Body of pancreas (tissue), 4 donors: ENCODE measurements at regions not wholly inside any gene's neighbourhood (a gene's known extent, or its start where the extent isn't known, plus 50 kb on each side); places are given as distances from the start of the nearest gene placed in this dataset.
"Not testable (repeated sequence)": the region's sequence is repeated elsewhere in the genome, so short reads cannot be mapped to it uniquely, and the experiment has no call there.

ENCODE experiments used
- POLR2A ChIP-seq, 3 donors: fragments of 450-650 bp; IDR thresholded peaks; one replicate each; pipeline ENCODE4 v1.6.1; 2016; ENCODE audit warnings: antibody characterized with exemption in 3 of 3, mild to moderate bottlenecking in 2 of 3
- TF ChIP-seq, protein P1 (sequence below), 7 experiments: fragments of 450-650 bp in 4 of 7; fragments of 200-600 bp in 3 of 7; sonication (generic) in 3 of 7; IDR thresholded peaks; one replicate each; pipeline ENCODE4 v1.5.1; 2016 to 2019; ENCODE audit warnings: antibody characterized with exemption in 7 of 7

GRCh38 chr21:9949510-9950289 lies 571.7 kb upstream of the TPTE start:
- TF ChIP-seq, protein P1, sequence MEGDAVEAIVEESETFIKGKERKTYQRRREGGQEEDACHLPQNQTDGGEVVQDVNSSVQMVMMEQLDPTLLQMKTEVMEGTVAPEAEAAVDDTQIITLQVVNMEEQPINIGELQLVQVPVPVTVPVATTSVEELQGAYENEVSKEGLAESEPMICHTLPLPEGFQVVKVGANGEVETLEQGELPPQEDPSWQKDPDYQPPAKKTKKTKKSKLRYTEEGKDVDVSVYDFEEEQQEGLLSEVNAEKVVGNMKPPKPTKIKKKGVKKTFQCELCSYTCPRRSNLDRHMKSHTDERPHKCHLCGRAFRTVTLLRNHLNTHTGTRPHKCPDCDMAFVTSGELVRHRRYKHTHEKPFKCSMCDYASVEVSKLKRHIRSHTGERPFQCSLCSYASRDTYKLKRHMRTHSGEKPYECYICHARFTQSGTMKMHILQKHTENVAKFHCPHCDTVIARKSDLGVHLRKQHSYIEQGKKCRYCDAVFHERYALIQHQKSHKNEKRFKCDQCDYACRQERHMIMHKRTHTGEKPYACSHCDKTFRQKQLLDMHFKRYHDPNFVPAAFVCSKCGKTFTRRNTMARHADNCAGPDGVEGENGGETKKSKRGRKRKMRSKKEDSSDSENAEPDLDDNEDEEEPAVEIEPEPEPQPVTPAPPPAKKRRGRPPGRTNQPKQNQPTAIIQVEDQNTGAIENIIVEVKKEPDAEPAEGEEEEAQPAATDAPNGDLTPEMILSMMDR (IDR thresholded peaks at IDR 0.05): not testable (repeated sequence)
- TF ChIP-seq POLR2A (IDR thresholded peaks at IDR 0.05): not testable (repeated sequence)
